HL-60 (cell line): ENCODE measurements at regions not wholly inside any gene's neighbourhood (a gene's known extent, or its start where the extent isn't known, plus 50 kb on each side); places are given as distances from the start of the nearest gene placed in this dataset.
"Not testable (repeated sequence)": the region's sequence is repeated elsewhere in the genome, so short reads cannot be mapped to it uniquely, and the experiment has no call there.

ENCODE experiments used
- DNase-seq, 2 experiments: peaks; one replicate each; pipeline ENCODE4 v3.0.0-alpha.2; 2010 to 2020; ENCODE audit warnings: low read depth in 1 of 2, low spot score in 1 of 2
- H3K27ac ChIP-seq: fragments of 250-450 bp; sonication (Bioruptor Pico); replicated peaks from 2 replicates; pipeline ENCODE4 v1.5.1; 2020; ENCODE audit warnings: mild to moderate bottlenecking, moderate library complexity
- H3K27me3 ChIP-seq: fragments of 250-450 bp; sonication (Bioruptor Pico); 2 replicates; pipeline ENCODE4 v1.5.1; 2021; ENCODE audit warnings: mild to moderate bottlenecking, moderate library complexity; ENCODE audit not compliant: insufficient read depth, poor library complexity, severe bottlenecking
- H3K4me3 ChIP-seq: replicated peaks from 2 replicates; pipeline ENCODE4 v1.5.1; 2011; ENCODE audit warnings: mild to moderate bottlenecking, control low read depth, low read length; ENCODE audit not compliant: insufficient read depth
- CTCF ChIP-seq: IDR thresholded peaks from one replicate; pipeline ENCODE4 v1.5.1; 2011; ENCODE audit warnings: low read length, control low read depth, inconsistent platforms; ENCODE audit not compliant: insufficient read depth
- GABPA ChIP-seq: IDR thresholded peaks from 2 replicates; pipeline ENCODE4 v1.6.1; 2012; ENCODE audit warnings: low read depth
- POLR2AphosphoS5 ChIP-seq: IDR thresholded peaks from 2 replicates; pipeline ENCODE4 v1.6.1; 2012; ENCODE audit warnings: low read depth
- REST ChIP-seq: IDR thresholded peaks from 2 replicates; pipeline ENCODE4 v1.6.1; 2012; ENCODE audit warnings: low read depth; ENCODE audit not compliant: insufficient replicate concordance
- SPI1 ChIP-seq: IDR thresholded peaks from 2 replicates; pipeline ENCODE4 v1.6.1; 2012; ENCODE audit warnings: low read depth, mild to moderate bottlenecking, borderline replicate concordance

- DNase-seq = no peak
- Histone ChIP-seq H3K4me3 (no peak overlapping the region), H3K27ac (no peak overlapping the region), H3K27me3 (no peaks in the 10 kb centered on the region)
- TF ChIP-seq GABPA (no peak), CTCF (no peak), SPI1 (no peak), REST (no peak), POLR2AphosphoS5 (no peak)
These were observed 555.1 kb upstream of the ID2 start for GRCh38 chr2:8126783-8127182.

GRCh38 chr2:8131423-8131822, 550.4 kb upstream of the ID2 start:
- not testable (repeated sequence) for DNase-seq, H3K27ac ChIP-seq, H3K27me3 ChIP-seq, H3K4me3 ChIP-seq

GRCh38 chr2:8132351-8132831, 549.5 kb upstream of the ID2 start:
- Histone ChIP-seq H3K27ac (no peak overlapping the region), H3K4me3 (no peak overlapping the region), H3K27me3 (no peaks in the 10 kb centered on the region)
- TF ChIP-seq REST = no peak
- TF ChIP-seq GABPA = no peak
- TF ChIP-seq CTCF = no peak
- no peak for TF ChIP-seq POLR2AphosphoS5
- no peak for TF ChIP-seq SPI1
- DNase-seq = no peak

GRCh38 chr2:8132879-8133278, 549.0 kb upstream of the ID2 start:
- Histone ChIP-seq H3K27me3 (no peaks in the 10 kb centered on the region), H3K4me3 (no peak overlapping the region), H3K27ac (no peak overlapping the region)
- TF ChIP-seq REST (no peak), POLR2AphosphoS5 (no peak), SPI1 (no peak), GABPA (no peak), CTCF (no peak)
- no peak for DNase-seq
